Astrocyte (in vitro differentiated cells and primary cell): ENCODE measurements at regions not wholly inside any gene's neighbourhood (a gene's known extent, or its start where the extent isn't known, plus 50 kb on each side); places are given as distances from the start of the nearest gene placed in this dataset.

Source experiments
- CTCF ChIP-seq: IDR thresholded peaks from 2 replicates; pipeline ENCODE4 v1.5.1; 2011; ENCODE audit warnings: low read depth, mild to moderate bottlenecking, inconsistent platforms, low read length, moderate library complexity; ENCODE audit not compliant: insufficient read depth
- EZH2 ChIP-seq: IDR thresholded peaks from 2 replicates; pipeline ENCODE4 v1.6.1; 2012; ENCODE audit warnings: mild to moderate bottlenecking, low read length, inconsistent platforms; ENCODE audit not compliant: insufficient read depth

- TF ChIP-seq CTCF (no peak), EZH2 (no peak)
Measured at GRCh38 chr16:73923951-73924350, 372.7 kb upstream of the PSMD7 start.
